Colonic mucosa (tissue), 4 donors: ENCODE measurements at regions not wholly inside any gene's neighbourhood (a gene's known extent, or its start where the extent isn't known, plus 50 kb on each side); places are given as distances from the start of the nearest gene placed in this dataset.

Source experiments
- DNase-seq: peaks from one replicate; pipeline ENCODE4 v3.0.0-alpha.2; 2020
- H3K27ac ChIP-seq: fragments of 200-600 bp; one replicate; pipeline ENCODE4 v1.8.0; 2021
- H3K27me3 ChIP-seq: fragments of 200-600 bp; one replicate; pipeline ENCODE4 v1.8.0; 2021
- H3K36me3 ChIP-seq: fragments of 200-600 bp; one replicate; pipeline ENCODE4 v1.8.0; 2021
- H3K4me1 ChIP-seq: fragments of 200-600 bp; one replicate; pipeline ENCODE4 v1.8.0; 2021; ENCODE audit warnings: mild to moderate bottlenecking
- H3K4me3 ChIP-seq: fragments of 200-600 bp; one replicate; pipeline ENCODE4 v1.8.0; 2021
- H3K9ac ChIP-seq, 2 donors: one replicate each; pipeline ENCODE4 v1.7.0; 2013; ENCODE audit warnings: control low read depth in 2 of 2, low read depth in 2 of 2, low read length in 2 of 2
- H3K9me3 ChIP-seq: fragments of 200-600 bp; one replicate; pipeline ENCODE4 v1.8.0; 2021
- CTCF ChIP-seq: fragments of 200-600 bp; IDR thresholded peaks from one replicate; pipeline ENCODE4 v1.8.0; 2022; ENCODE audit warnings: antibody characterized with exemption, mild to moderate bottlenecking
- intact Hi-C: fragments of 100-400 bp; cut with DNase I; formaldehyde crosslinking; loops from one replicate; pipeline ENCODE4 v1.14.1; 2022
- donor health status: healthy.
- donor health status: DM: no; HTN: no; CAD: no.
- donor health status: DM: no; HTN: no; CAD: no.

- H3K27ac ChIP-seq, result no peak overlapping the region
- H3K4me1 ChIP-seq, result no peaks in the 10 kb centered on the region
- H3K9me3 ChIP-seq, result no peaks in the 10 kb centered on the region
- intact Hi-C loops, result no loop called here
- H3K4me3 ChIP-seq, result no peak overlapping the region
- no peak overlapping the region for H3K9ac ChIP-seq
- DNase-seq, result no peak
- no peaks in the 10 kb centered on the region for H3K27me3 ChIP-seq
- no peak for TF ChIP-seq CTCF
- no peaks in the 10 kb centered on the region for H3K36me3 ChIP-seq
These were observed 938.3 kb upstream of the IGFBP7 start for GRCh38 chr4:58048491-58048890.

- no peak for TF ChIP-seq CTCF
- Histone ChIP-seq H3K36me3 (no peaks in the 10 kb centered on the region), H3K9me3 (no peaks in the 10 kb centered on the region), H3K27ac (no peak overlapping the region), H3K4me3 (no peak overlapping the region), H3K9ac (no peak overlapping the region), H3K27me3 (no peaks in the 10 kb centered on the region), H3K4me1 (no peaks in the 10 kb centered on the region)
- intact Hi-C loops, result no loop called here
- no peak for DNase-seq
These were observed 932.0 kb upstream of the IGFBP7 start for GRCh38 chr4:58042176-58042575.

GRCh38 chr4:57993944-57994343 lies 883.8 kb upstream of the IGFBP7 start:
- H3K9ac ChIP-seq, result no peak overlapping the region
- H3K4me1 ChIP-seq, result no peaks in the 10 kb centered on the region
- TF ChIP-seq CTCF, result no peak
- H3K9me3 ChIP-seq, result no peaks in the 10 kb centered on the region
- H3K36me3 ChIP-seq, result no peaks in the 10 kb centered on the region
- intact Hi-C loops, result no loop called here
- H3K27me3 ChIP-seq, result no peaks in the 10 kb centered on the region
- no peak for DNase-seq
- no peak overlapping the region for H3K27ac ChIP-seq
- H3K4me3 ChIP-seq, result no peak overlapping the region

GRCh38 chr4:57989430-57989829 lies 879.2 kb upstream of the IGFBP7 start:
- DNase-seq, result no peak
- Histone ChIP-seq H3K4me3 (no peak overlapping the region), H3K9me3 (no peaks in the 10 kb centered on the region), H3K4me1 (no peaks in the 10 kb centered on the region), H3K9ac (no peak overlapping the region), H3K27me3 (no peaks in the 10 kb centered on the region), H3K36me3 (no peaks in the 10 kb centered on the region), H3K27ac (no peak overlapping the region)
- no peak for TF ChIP-seq CTCF
- intact Hi-C loops, result no loop called here

- Histone ChIP-seq H3K4me3 (no peak overlapping the region), H3K27me3 (no peaks in the 10 kb centered on the region), H3K9ac (no peak overlapping the region), H3K4me1 (no peaks in the 10 kb centered on the region), H3K36me3 (no peaks in the 10 kb centered on the region), H3K9me3 (no peaks in the 10 kb centered on the region), H3K27ac (no peak overlapping the region)
- intact Hi-C loops, result no loop called here
- no peak for TF ChIP-seq CTCF
- no peak for DNase-seq
These were observed 875.0 kb upstream of the IGFBP7 start for GRCh38 chr4:57985161-57985560.

- Histone ChIP-seq H3K27ac (no peak overlapping the region), H3K27me3 (no peaks in the 10 kb centered on the region), H3K9ac (no peak overlapping the region), H3K4me3 (no peak overlapping the region), H3K36me3 (no peaks in the 10 kb centered on the region), H3K9me3 (no peaks in the 10 kb centered on the region), H3K4me1 (no peaks in the 10 kb centered on the region)
- DNase-seq, result no peak
- TF ChIP-seq CTCF, result no peak
- intact Hi-C loops, result no loop called here
These were observed 870.9 kb upstream of the IGFBP7 start for GRCh38 chr4:57981123-57981522.
